H9 (cell line): ENCODE measurements at regions not wholly inside any gene's neighbourhood (a gene's known extent, or its start where the extent isn't known, plus 50 kb on each side); places are given as distances from the start of the nearest gene placed in this dataset.

Source experiments
- DNase-seq: peaks from one replicate; pipeline ENCODE4 v3.0.0-alpha.2; 2017
- H2AFZ ChIP-seq: one replicate; pipeline ENCODE4 v1.6.1; 2013; ENCODE audit warnings: mild to moderate bottlenecking, low read length, control low read depth, moderate library complexity
- H2AK5ac ChIP-seq: 2 replicates; pipeline ENCODE4 v1.6.1; 2013; ENCODE audit warnings: low read length, control low read depth, mixed read lengths; ENCODE audit not compliant: insufficient read length
- H2BK120ac ChIP-seq: one replicate; pipeline ENCODE4 v1.6.1; 2013; ENCODE audit warnings: low read depth, mild to moderate bottlenecking, low read length, control low read depth, inconsistent platforms; ENCODE audit not compliant: poor library complexity, severe bottlenecking
- H2BK12ac ChIP-seq: 2 replicates; pipeline ENCODE4 v1.6.1; 2013; ENCODE audit warnings: low read length, control low read depth, mixed read lengths, low read depth; ENCODE audit not compliant: insufficient read length
- H2BK15ac ChIP-seq: 2 replicates; pipeline ENCODE4 v1.6.1; 2013; ENCODE audit warnings: low read depth, low read length, control low read depth
- H2BK20ac ChIP-seq: one replicate; pipeline ENCODE4 v1.6.1; 2013; ENCODE audit warnings: low read depth, mild to moderate bottlenecking, low read length, control low read depth, inconsistent platforms; ENCODE audit not compliant: poor library complexity, severe bottlenecking
- H2BK5ac ChIP-seq: 2 replicates; pipeline ENCODE4 v1.6.1; 2013; ENCODE audit warnings: low read length, control low read depth, mixed read lengths; ENCODE audit not compliant: insufficient read length
- H3K14ac ChIP-seq: 2 replicates; pipeline ENCODE4 v1.6.1; 2013; ENCODE audit warnings: low read length, control low read depth; ENCODE audit not compliant: insufficient read depth
- H3K18ac ChIP-seq: 2 replicates; pipeline ENCODE4 v1.6.1; 2013; ENCODE audit warnings: low read depth, mild to moderate bottlenecking, mixed read lengths, low read length, control low read depth; ENCODE audit not compliant: insufficient read length
- H3K23ac ChIP-seq: 2 replicates; pipeline ENCODE4 v1.6.1; 2013; ENCODE audit warnings: low read length, control low read depth, mixed read lengths, low read depth; ENCODE audit not compliant: insufficient read length
- H3K23me2 ChIP-seq: 2 replicates; pipeline ENCODE4 v1.6.1; 2013; ENCODE audit warnings: low read depth, mild to moderate bottlenecking, mixed read lengths, low read length, control low read depth; ENCODE audit not compliant: insufficient read length, poor library complexity, severe bottlenecking
- H3K27ac ChIP-seq: 2 replicates; pipeline ENCODE4 v1.5.1; 2013; ENCODE audit warnings: low read length, control low read depth, mixed read lengths, low read depth; ENCODE audit not compliant: insufficient read length
- H3K27me3 ChIP-seq: 2 replicates; pipeline ENCODE4 v1.6.1; 2013; ENCODE audit warnings: low read length, control low read depth, inconsistent platforms; ENCODE audit not compliant: insufficient read depth
- H3K4ac ChIP-seq: 2 replicates; pipeline ENCODE4 v1.6.1; 2013; ENCODE audit warnings: low read depth, mild to moderate bottlenecking, control low read depth, inconsistent platforms, low read length, moderate library complexity
- H3K4me1 ChIP-seq: 2 replicates; pipeline ENCODE4 v1.6.1; 2013; ENCODE audit warnings: low read length, control low read depth, inconsistent platforms; ENCODE audit not compliant: insufficient read depth
- H3K4me2 ChIP-seq: 2 replicates; pipeline ENCODE4 v1.6.1; 2013; ENCODE audit warnings: low read length, control low read depth, mixed read lengths; ENCODE audit not compliant: insufficient read length, insufficient read depth
- H3K56ac ChIP-seq: 2 replicates; pipeline ENCODE4 v1.6.1; 2013; ENCODE audit warnings: low read depth, mild to moderate bottlenecking, mixed read lengths, low read length, control low read depth; ENCODE audit not compliant: insufficient read length
- H3K79me1 ChIP-seq: 2 replicates; pipeline ENCODE4 v1.6.1; 2013; ENCODE audit warnings: low read depth, mild to moderate bottlenecking, moderate library complexity, low read length, control low read depth, inconsistent platforms; ENCODE audit not compliant: insufficient read depth, poor library complexity, severe bottlenecking
- H3K79me2 ChIP-seq: 2 replicates; pipeline ENCODE4 v1.6.1; 2013; ENCODE audit warnings: low read length, control low read depth, inconsistent platforms; ENCODE audit not compliant: insufficient read depth
- H3K9ac ChIP-seq: 2 replicates; pipeline ENCODE4 v1.6.1; 2013; ENCODE audit warnings: low read length, control low read depth, mixed read lengths; ENCODE audit not compliant: insufficient read length; ENCODE audit errors: extremely low read depth
- H3K9me3 ChIP-seq: one replicate; pipeline ENCODE4 v1.6.1; 2013; ENCODE audit warnings: low read depth, low read length, inconsistent platforms; ENCODE audit not compliant: control insufficient read depth
- H3T11ph ChIP-seq: one replicate; pipeline ENCODE4 v1.6.1; 2013; ENCODE audit warnings: mild to moderate bottlenecking, low read length, control low read depth, inconsistent platforms
- H4K20me1 ChIP-seq: one replicate; pipeline ENCODE4 v1.6.1; 2013; ENCODE audit not compliant: control insufficient read depth, insufficient read length, insufficient read depth
- H4K5ac ChIP-seq: 2 replicates; pipeline ENCODE4 v1.6.1; 2013; ENCODE audit warnings: low read depth, mild to moderate bottlenecking, mixed read lengths, low read length, control low read depth; ENCODE audit not compliant: insufficient read length
- H4K8ac ChIP-seq: replicated peaks from 2 replicates; pipeline ENCODE4 v1.6.1; 2013; ENCODE audit warnings: low read length, control low read depth, mixed read lengths, low read depth; ENCODE audit not compliant: insufficient read length
- H4K91ac ChIP-seq: 2 replicates; pipeline ENCODE4 v1.6.1; 2013; ENCODE audit warnings: low read depth, mild to moderate bottlenecking, moderate library complexity, mixed read lengths, low read length, control low read depth; ENCODE audit not compliant: insufficient read length
- H3K27ac Mint-ChIP-seq, 3 experiments: 2 replicates in 2 of 3; 3 replicates in 1 of 3; pipeline ENCODE4 v1.8.0; 2020 to 2021; ENCODE audit warnings: mixed read lengths in 3 of 3, mild to moderate bottlenecking in 1 of 3, moderate library complexity in 1 of 3
- H3K27me3 Mint-ChIP-seq: 2 replicates; pipeline ENCODE4 v1.8.0; 2021; ENCODE audit warnings: low read depth, mild to moderate bottlenecking, moderate library complexity, mixed read lengths
- H3K36me3 Mint-ChIP-seq, 3 experiments: 2 replicates in 2 of 3; 3 replicates in 1 of 3; pipeline ENCODE4 v1.8.0; 2020 to 2021; ENCODE audit warnings: low read depth in 3 of 3, mixed read lengths in 3 of 3; ENCODE audit not compliant: insufficient read depth in 1 of 3
- H3K4me1 Mint-ChIP-seq, 2 experiments: 2 replicates each; pipeline ENCODE4 v1.8.0; 2020; ENCODE audit warnings: mixed read lengths in 2 of 2
- H3K4me3 Mint-ChIP-seq, 2 experiments: 2 replicates in 1 of 2; 3 replicates in 1 of 2; pipeline ENCODE4 v1.8.0; 2020 to 2021; ENCODE audit warnings: mild to moderate bottlenecking in 2 of 2, mixed read lengths in 2 of 2, moderate library complexity in 1 of 2
- H3K9me3 Mint-ChIP-seq, 2 experiments: 2 replicates in 1 of 2; 3 replicates in 1 of 2; pipeline ENCODE4 v1.8.0; 2020; ENCODE audit warnings: mild to moderate bottlenecking in 2 of 2, mixed read lengths in 2 of 2, moderate library complexity in 1 of 2
- CTCF ChIP-seq: fragments of 200-600 bp; sonication (generic); conservative IDR thresholded peaks from 3 replicates; pipeline ENCODE4 v1.8.0; 2021; ENCODE audit warnings: antibody characterized with exemption, mild to moderate bottlenecking
- WGBS: extraction: QIAGEN DNeasy Blood & Tissue Kit; methylation state at CpG from one replicate; pipeline ENCODE4 v1.1.7; 2013; ENCODE audit warnings: missing lambda C conversion rate, low lambda C conversion rate, mixed read lengths; ENCODE audit not compliant: insufficient read length; ENCODE audit errors: extremely low coverage; 5-methylcytosine and 5-hydroxymethylcytosine counted together

DNA sequence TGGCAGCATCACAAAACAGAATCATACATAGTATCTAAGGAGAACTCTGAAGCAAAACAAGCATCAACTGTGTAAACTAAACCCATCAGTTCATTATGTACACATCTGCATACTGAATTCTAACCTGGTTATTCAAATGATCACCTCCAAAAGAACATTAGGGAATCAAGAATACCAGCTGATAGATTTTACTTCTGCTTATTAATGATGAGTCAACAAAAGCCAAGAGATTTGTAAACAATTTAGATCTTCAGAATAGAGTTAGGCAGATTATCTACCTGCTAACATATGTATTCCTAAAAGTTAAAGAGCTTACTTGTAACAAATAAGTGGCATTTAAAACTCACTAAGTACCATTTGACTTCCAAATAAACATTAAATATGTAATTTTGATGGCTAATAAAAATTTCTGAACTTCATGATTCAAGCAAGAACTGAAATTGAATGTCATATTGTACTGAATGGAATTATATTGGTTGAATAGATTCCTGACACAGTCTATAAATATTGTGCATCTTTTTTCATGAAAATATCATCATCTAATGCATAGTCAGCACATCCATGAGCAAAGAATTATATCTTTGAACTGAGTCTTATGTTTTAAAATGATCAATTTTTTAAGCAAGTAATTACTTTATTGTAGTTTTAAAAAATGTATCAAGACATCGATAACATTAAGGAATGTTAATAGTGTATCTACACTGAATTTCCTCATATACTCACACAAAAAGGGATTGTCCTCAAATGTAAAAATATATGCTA lies 470.5 kb downstream of the GRXCR1 start:
- no peaks in the 10 kb centered on the region for H3K36me3 Mint-ChIP-seq
- Histone ChIP-seq H3K4ac (no peak overlapping the region), H3K27me3 (no peaks in the 10 kb centered on the region), H3T11ph (no peak overlapping the region), H2BK120ac (no peak overlapping the region), H3K9me3 (no peaks in the 10 kb centered on the region), H2AFZ (no peak overlapping the region), H4K20me1 (no peaks in the 10 kb centered on the region), H3K9ac (no peak overlapping the region), H3K23ac (no peak overlapping the region), H3K18ac (no peak overlapping the region), H2BK5ac (no peak overlapping the region), H3K79me2 (no peaks in the 10 kb centered on the region), H2AK5ac (no peak overlapping the region), H2BK15ac (no peak overlapping the region), H4K91ac (no peak overlapping the region), H4K5ac (no peak overlapping the region), H3K4me1 (no peaks in the 10 kb centered on the region), H2BK12ac (no peak overlapping the region), H4K8ac (no peak overlapping the region), H3K79me1 (no peaks in the 10 kb centered on the region), H3K4me2 (no peak overlapping the region), H3K27ac (no peak overlapping the region), H2BK20ac (no peak overlapping the region), H3K56ac (no peak overlapping the region), H3K14ac (no peak overlapping the region), H3K23me2 (no peaks in the 10 kb centered on the region)
- no peaks in the 10 kb centered on the region for H3K27me3 Mint-ChIP-seq
- H3K27ac Mint-ChIP-seq, result no peak overlapping the region
- H3K4me3 Mint-ChIP-seq, result no peak overlapping the region
- no peaks in the 10 kb centered on the region for H3K4me1 Mint-ChIP-seq
- TF ChIP-seq CTCF, result no peak
- no CpG with 5 or more reads among the region's 1 CpG for WGBS
- H3K9me3 Mint-ChIP-seq, result no peaks in the 10 kb centered on the region
- DNase-seq, result no peak
